HEK293 (cell line): ENCODE measurements at regions not wholly inside any gene's neighbourhood (a gene's known extent, or its start where the extent isn't known, plus 50 kb on each side); places are given as distances from the start of the nearest gene placed in this dataset.

Source experiments
- CTCF ChIA-PET: fragments of 350-600 bp; formaldehyde crosslinking; extraction: SDS; loops from one replicate; lab custom pipeline; 2021; ENCODE audit warnings: antibody characterized with exemption; lab: Yijun Ruan, JAX
- POLR2A ChIA-PET: fragments of 300-600 bp; formaldehyde crosslinking; extraction: SDS; loops from one replicate; lab custom pipeline; 2020; ENCODE audit warnings: antibody characterized with exemption, inconsistent platforms; lab: Yijun Ruan, JAX
- H3K27ac ChIP-seq: fragments of 200-500 bp; sonication (Bioruptor generic); 2 replicates; pipeline ENCODE4 v1.5.1; 2014; ENCODE audit warnings: low read depth, low read length, control low read depth, inconsistent platforms; ENCODE audit errors: extremely low read depth
- H3K36me3 ChIP-seq, 2 experiments: fragments of 200-500 bp in 1 of 2; sonication (Bioruptor generic) in 1 of 2; 1 replicate in 1 of 2; 2 replicates in 1 of 2; pipeline ENCODE4 v1.5.1; 2014 to 2017; ENCODE audit warnings: inconsistent platforms in 2 of 2, low read length in 2 of 2; ENCODE audit not compliant: control insufficient read depth in 2 of 2, insufficient read depth in 1 of 2
- H3K4me1 ChIP-seq: fragments of 200-500 bp; sonication (Bioruptor generic); 2 replicates; pipeline ENCODE4 v1.5.1; 2014; ENCODE audit warnings: mild to moderate bottlenecking, low read length, inconsistent platforms; ENCODE audit not compliant: control insufficient read depth, insufficient read depth
- H3K4me3 ChIP-seq: 2 replicates; pipeline ENCODE4 v1.5.1; 2011; ENCODE audit warnings: low read depth, mild to moderate bottlenecking, control low read depth, low read length, moderate library complexity
- H3K9me3 ChIP-seq: fragments of 200-500 bp; sonication (Bioruptor generic); 2 replicates; pipeline ENCODE4 v1.5.1; 2014; ENCODE audit warnings: low read depth, low read length, inconsistent platforms; ENCODE audit not compliant: control insufficient read depth, insufficient read depth
- HOXC10 ChIP-seq: sonication (generic); formaldehyde crosslinking; IDR thresholded peaks from 2 replicates; pipeline ENCODE4 v1.8.1; 2023; ENCODE audit warnings: mild to moderate bottlenecking, missing genetic modification reagents
- KLF10 ChIP-seq: fragments of 450-650 bp; IDR thresholded peaks from 2 replicates; pipeline ENCODE4 v1.5.1; 2018; ENCODE audit warnings: missing biosample characterization, mild to moderate bottlenecking, missing genetic modification characterization
- PRDM10 ChIP-seq: fragments of 450-650 bp; formaldehyde crosslinking; IDR thresholded peaks from 2 replicates; pipeline ENCODE4 v1.5.1; 2016; ENCODE audit warnings: missing biosample characterization, missing genetic modification characterization
- WT1 ChIP-seq: fragments of 450-650 bp; formaldehyde crosslinking; IDR thresholded peaks from 2 replicates; pipeline ENCODE4 v1.5.1; 2016; ENCODE audit warnings: missing biosample characterization, missing genetic modification characterization
- ZNF10 ChIP-seq: fragments of 450-650 bp; formaldehyde crosslinking; IDR thresholded peaks from 2 replicates; pipeline ENCODE4 v1.5.1; 2017; ENCODE audit warnings: missing biosample characterization, missing genetic modification characterization
- ZNF423 ChIP-seq: fragments of 450-650 bp; formaldehyde crosslinking; IDR thresholded peaks from 2 replicates; pipeline ENCODE4 v1.5.1; 2016; ENCODE audit warnings: missing biosample characterization, missing genetic modification characterization
- ZNF488 ChIP-seq: fragments of 450-650 bp; formaldehyde crosslinking; IDR thresholded peaks from 2 replicates; pipeline ENCODE4 v1.5.1; 2016; ENCODE audit warnings: missing biosample characterization, missing genetic modification characterization
- ZNF560 ChIP-seq: fragments of 450-650 bp; formaldehyde crosslinking; IDR thresholded peaks from 2 replicates; pipeline ENCODE4 v1.5.1; 2017; ENCODE audit warnings: missing biosample characterization, missing genetic modification characterization, borderline replicate concordance
- ZNF580 ChIP-seq: fragments of 450-650 bp; formaldehyde crosslinking; IDR thresholded peaks from 2 replicates; pipeline ENCODE4 v1.5.1; 2016; ENCODE audit warnings: missing biosample characterization, missing genetic modification characterization
- ZNF707 ChIP-seq: fragments of 450-650 bp; formaldehyde crosslinking; IDR thresholded peaks from 2 replicates; pipeline ENCODE4 v1.5.1; 2016; ENCODE audit warnings: missing biosample characterization, missing genetic modification characterization
- ZNF843 ChIP-seq: fragments of 450-650 bp; formaldehyde crosslinking; IDR thresholded peaks from 2 replicates; pipeline ENCODE4 v1.5.1; 2016; ENCODE audit warnings: missing biosample characterization, missing genetic modification characterization
- TF ChIP-seq, protein P1 (sequence below): fragments of 450-650 bp; formaldehyde crosslinking; IDR thresholded peaks from 2 replicates; pipeline ENCODE4 v1.5.1; 2016; ENCODE audit warnings: missing biosample characterization, missing genetic modification characterization
- TF ChIP-seq, protein P2 (sequence below): fragments of 450-650 bp; formaldehyde crosslinking; IDR thresholded peaks from 2 replicates; pipeline ENCODE4 v1.5.1; 2016; ENCODE audit warnings: missing biosample characterization, missing genetic modification characterization
- TF ChIP-seq, protein P3 (sequence below): fragments of 450-650 bp; formaldehyde crosslinking; IDR thresholded peaks from 2 replicates; pipeline ENCODE4 v1.5.1; 2016; ENCODE audit warnings: missing biosample characterization, missing genetic modification characterization
- TF ChIP-seq, protein P4 (sequence below): fragments of 450-650 bp; formaldehyde crosslinking; IDR thresholded peaks from 2 replicates; pipeline ENCODE4 v1.5.1; 2016; ENCODE audit warnings: missing biosample characterization, missing genetic modification characterization, borderline replicate concordance

- Histone ChIP-seq H3K4me3 (no peak overlapping the region), H3K27ac (no peak overlapping the region), H3K4me1 (no peaks in the 10 kb centered on the region), H3K36me3 (no peaks in the 10 kb centered on the region), H3K9me3 (no peaks in the 10 kb centered on the region)
- ChIA-PET CTCF (interaction anchor here (1.1 kb wide), 1 partner anchor 853 kb away, joined by 3 read pairs; no protein-coding TSS in a partner anchor), POLR2A (no interaction called here)
- TF ChIP-seq, protein P1, sequence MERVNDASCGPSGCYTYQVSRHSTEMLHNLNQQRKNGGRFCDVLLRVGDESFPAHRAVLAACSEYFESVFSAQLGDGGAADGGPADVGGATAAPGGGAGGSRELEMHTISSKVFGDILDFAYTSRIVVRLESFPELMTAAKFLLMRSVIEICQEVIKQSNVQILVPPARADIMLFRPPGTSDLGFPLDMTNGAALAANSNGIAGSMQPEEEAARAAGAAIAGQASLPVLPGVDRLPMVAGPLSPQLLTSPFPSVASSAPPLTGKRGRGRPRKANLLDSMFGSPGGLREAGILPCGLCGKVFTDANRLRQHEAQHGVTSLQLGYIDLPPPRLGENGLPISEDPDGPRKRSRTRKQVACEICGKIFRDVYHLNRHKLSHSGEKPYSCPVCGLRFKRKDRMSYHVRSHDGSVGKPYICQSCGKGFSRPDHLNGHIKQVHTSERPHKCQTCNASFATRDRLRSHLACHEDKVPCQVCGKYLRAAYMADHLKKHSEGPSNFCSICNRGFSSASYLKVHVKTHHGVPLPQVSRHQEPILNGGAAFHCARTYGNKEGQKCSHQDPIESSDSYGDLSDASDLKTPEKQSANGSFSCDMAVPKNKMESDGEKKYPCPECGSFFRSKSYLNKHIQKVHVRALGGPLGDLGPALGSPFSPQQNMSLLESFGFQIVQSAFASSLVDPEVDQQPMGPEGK (tag by site-specific recombination), result no peak
- TF ChIP-seq, protein P2, sequence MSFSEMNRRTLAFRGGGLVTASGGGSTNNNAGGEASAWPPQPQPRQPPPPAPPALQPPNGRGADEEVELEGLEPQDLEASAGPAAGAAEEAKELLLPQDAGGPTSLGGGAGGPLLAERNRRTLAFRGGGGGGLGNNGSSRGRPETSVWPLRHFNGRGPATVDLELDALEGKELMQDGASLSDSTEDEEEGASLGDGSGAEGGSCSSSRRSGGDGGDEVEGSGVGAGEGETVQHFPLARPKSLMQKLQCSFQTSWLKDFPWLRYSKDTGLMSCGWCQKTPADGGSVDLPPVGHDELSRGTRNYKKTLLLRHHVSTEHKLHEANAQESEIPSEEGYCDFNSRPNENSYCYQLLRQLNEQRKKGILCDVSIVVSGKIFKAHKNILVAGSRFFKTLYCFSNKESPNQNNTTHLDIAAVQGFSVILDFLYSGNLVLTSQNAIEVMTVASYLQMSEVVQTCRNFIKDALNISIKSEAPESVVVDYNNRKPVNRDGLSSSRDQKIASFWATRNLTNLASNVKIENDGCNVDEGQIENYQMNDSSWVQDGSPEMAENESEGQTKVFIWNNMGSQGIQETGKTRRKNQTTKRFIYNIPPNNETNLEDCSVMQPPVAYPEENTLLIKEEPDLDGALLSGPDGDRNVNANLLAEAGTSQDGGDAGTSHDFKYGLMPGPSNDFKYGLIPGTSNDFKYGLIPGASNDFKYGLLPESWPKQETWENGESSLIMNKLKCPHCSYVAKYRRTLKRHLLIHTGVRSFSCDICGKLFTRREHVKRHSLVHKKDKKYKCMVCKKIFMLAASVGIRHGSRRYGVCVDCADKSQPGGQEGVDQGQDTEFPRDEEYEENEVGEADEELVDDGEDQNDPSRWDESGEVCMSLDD (tag by site-specific recombination), result no peak
- TF ChIP-seq ZNF580 (no peak), ZNF423 (tag by site-specific recombination) (no peak), KLF10 (tag by site-specific recombination) (no peak), ZNF707 (tag by site-specific recombination) (no peak), HOXC10 (CRISPR knock-in tag) (no peak), ZNF10 (no peak), ZNF843 (tag by site-specific recombination) (no peak), WT1 (no peak), ZNF560 (tag by site-specific recombination) (no peak)
- TF ChIP-seq, protein P3, sequence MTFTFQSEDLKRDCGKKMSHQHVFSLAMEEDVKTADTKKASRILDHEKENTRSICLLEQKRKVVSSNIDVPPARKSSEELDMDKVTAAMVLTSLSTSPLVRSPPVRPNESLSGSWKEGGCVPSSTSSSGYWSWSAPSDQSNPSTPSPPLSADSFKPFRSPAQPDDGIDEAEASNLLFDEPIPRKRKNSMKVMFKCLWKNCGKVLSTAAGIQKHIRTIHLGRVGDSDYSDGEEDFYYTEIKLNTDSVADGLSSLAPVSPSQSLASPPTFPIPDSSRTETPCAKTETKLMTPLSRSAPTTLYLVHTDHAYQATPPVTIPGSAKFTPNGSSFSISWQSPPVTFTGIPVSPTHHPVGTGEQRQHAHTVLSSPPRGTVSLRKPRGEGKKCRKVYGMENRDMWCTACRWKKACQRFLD (tag by site-specific recombination), result no peak
Measured at GRCh38 chr3:5564278-5564666, 376.8 kb downstream of the EDEM1 start.

- Histone ChIP-seq H3K36me3 (no peaks in the 10 kb centered on the region), H3K9me3 (no peaks in the 10 kb centered on the region), H3K4me3 (no peak overlapping the region), H3K27ac (no peak overlapping the region), H3K4me1 (no peaks in the 10 kb centered on the region)
- ChIA-PET POLR2A (no interaction called here), CTCF (interaction anchor here (1.1 kb wide), 1 partner anchor 853 kb away, joined by 3 read pairs; no protein-coding TSS in a partner anchor)
- no peak for TF ChIP-seq ZNF488
Measured at GRCh38 chr3:5565026-5565425, 377.5 kb downstream of the EDEM1 start.

- POLR2A ChIA-PET, result no interaction called here
- TF ChIP-seq, protein P4, sequence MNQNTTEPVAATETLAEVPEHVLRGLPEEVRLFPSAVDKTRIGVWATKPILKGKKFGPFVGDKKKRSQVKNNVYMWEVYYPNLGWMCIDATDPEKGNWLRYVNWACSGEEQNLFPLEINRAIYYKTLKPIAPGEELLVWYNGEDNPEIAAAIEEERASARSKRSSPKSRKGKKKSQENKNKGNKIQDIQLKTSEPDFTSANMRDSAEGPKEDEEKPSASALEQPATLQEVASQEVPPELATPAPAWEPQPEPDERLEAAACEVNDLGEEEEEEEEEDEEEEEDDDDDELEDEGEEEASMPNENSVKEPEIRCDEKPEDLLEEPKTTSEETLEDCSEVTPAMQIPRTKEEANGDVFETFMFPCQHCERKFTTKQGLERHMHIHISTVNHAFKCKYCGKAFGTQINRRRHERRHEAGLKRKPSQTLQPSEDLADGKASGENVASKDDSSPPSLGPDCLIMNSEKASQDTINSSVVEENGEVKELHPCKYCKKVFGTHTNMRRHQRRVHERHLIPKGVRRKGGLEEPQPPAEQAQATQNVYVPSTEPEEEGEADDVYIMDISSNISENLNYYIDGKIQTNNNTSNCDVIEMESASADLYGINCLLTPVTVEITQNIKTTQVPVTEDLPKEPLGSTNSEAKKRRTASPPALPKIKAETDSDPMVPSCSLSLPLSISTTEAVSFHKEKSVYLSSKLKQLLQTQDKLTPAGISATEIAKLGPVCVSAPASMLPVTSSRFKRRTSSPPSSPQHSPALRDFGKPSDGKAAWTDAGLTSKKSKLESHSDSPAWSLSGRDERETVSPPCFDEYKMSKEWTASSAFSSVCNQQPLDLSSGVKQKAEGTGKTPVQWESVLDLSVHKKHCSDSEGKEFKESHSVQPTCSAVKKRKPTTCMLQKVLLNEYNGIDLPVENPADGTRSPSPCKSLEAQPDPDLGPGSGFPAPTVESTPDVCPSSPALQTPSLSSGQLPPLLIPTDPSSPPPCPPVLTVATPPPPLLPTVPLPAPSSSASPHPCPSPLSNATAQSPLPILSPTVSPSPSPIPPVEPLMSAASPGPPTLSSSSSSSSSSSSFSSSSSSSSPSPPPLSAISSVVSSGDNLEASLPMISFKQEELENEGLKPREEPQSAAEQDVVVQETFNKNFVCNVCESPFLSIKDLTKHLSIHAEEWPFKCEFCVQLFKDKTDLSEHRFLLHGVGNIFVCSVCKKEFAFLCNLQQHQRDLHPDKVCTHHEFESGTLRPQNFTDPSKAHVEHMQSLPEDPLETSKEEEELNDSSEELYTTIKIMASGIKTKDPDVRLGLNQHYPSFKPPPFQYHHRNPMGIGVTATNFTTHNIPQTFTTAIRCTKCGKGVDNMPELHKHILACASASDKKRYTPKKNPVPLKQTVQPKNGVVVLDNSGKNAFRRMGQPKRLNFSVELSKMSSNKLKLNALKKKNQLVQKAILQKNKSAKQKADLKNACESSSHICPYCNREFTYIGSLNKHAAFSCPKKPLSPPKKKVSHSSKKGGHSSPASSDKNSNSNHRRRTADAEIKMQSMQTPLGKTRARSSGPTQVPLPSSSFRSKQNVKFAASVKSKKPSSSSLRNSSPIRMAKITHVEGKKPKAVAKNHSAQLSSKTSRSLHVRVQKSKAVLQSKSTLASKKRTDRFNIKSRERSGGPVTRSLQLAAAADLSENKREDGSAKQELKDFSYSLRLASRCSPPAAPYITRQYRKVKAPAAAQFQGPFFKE (tag by site-specific recombination), result no peak
- TF ChIP-seq PRDM10 (tag by site-specific recombination), result no peak
Measured at GRCh38 chr3:5567113-5567512, 379.6 kb downstream of the EDEM1 start.

More at GRCh38 chr3:5567113-5567512, 379.6 kb downstream of the EDEM1 start:
- CTCF ChIA-PET, result no interaction called here
- Histone ChIP-seq H3K4me1 (no peaks in the 10 kb centered on the region), H3K36me3 (no peaks in the 10 kb centered on the region), H3K9me3 (no peaks in the 10 kb centered on the region), H3K27ac (no peak overlapping the region), H3K4me3 (no peak overlapping the region)
